C1 segment of cervical spinal cord (tissue), 14 donors: ENCODE measurements at regions not wholly inside any gene's neighbourhood (a gene's known extent, or its start where the extent isn't known, plus 50 kb on each side); places are given as distances from the start of the nearest gene placed in this dataset.

ENCODE experiments used
- DNase-seq, 14 donors: peaks; one replicate each; lab custom pipeline; 2025; lab: John Stamatoyannopoulos, UW

DNA sequence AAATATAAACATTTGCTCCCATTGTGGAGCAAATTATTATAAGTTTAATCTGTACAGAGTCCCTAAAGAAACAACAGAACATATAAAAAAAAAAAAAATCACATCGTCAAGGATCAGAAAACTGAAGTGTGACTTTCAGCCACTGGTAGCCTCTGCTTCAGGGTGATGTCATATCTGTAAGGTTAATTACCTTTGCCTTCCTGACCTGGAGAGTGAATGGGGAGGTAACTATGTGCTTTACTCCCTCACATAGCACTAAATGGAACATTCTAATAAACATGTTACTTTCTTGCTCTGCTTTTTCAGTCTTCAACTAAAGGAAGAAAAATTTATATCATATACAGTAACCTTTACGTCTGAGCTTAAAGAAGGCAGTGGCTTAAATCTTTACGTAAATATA lies 70.3 kb upstream of the TRPM3 start:
- no peak for DNase-seq

DNA sequence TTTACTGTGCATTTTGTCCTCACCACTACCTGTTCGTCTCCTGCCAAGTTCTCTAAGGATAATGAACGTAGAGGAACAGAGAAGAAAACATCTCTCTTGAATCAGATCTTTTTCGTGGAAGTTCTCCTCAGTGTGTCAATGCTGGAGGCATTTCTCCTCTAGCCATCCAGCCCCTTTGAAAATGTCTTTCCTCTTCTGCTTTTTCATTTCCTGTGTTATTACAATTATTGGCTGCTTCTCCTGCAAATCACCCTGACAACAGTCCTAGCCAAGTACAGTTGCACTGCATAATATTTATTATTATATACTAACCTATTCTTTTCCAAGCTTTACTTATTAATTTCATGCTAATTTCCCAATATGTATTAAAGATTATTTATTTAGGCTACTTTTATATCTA lies 61.8 kb upstream of the TRPM3 start:
- DNase-seq: no peak

DNA sequence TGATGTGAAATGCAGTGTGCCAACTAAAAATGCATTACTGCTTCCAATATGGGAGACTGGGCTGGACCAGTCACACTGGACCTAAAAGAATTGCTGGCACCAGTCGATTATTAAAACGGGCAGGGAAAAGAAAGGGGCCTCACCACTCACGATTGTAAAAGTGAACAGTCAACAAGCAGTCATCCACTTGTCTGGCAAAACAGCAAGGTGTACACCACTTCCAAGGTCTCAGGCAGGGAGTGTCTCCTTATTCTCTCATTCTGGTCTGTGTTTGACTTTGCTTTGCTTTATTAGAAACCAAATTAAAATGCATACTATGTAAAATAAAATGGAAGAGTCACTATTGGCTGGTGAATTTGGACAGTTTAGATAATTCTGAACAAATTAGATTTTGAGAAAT lies 57.8 kb upstream of the TRPM3 start:
- no peak for DNase-seq

DNA sequence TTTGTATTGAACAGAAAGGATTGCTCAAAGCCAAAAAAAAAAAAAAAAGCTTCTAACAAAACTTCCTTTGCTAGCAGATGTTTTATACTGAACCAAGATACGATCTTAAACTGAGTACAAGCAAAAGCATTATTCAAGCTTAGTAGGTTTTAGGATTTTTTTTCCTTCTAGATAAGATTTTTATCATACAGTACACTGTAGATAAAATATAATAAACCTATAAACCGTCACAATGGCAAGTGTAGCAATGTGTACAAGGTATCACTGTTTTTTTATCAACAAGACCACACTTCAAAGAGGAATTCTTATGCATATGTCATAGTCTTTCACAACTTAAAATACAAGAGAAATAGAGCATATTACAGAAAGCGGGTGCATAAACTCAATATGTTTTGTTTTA lies 56.5 kb upstream of the TRPM3 start:
- DNase-seq: no peak

DNA sequence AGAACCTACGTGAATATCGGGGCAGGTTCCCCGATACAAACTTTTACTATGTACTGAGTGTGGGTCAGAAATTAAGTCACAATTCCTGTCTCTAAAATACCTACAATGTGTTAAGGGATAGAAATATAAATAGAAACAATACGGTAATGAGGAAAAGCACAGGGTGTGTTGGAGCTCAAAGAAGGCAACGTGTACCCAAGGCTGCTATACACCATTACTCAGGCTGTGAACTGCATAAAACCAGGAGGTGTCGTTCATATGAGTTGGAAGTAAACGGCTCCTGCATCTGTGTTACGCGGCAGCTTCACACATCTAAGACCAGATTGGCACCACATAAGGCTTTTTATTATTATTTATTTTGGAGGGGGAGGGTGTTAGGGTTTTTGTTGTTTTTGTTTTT lies 50.1 kb upstream of the TRPM3 start:
- DNase-seq: no peak
